H1 (cell line): ENCODE measurements at regions not wholly inside any gene's neighbourhood (a gene's known extent, or its start where the extent isn't known, plus 50 kb on each side); places are given as distances from the start of the nearest gene placed in this dataset.

Experiments used
- CTCF ChIA-PET: fragments of 300-600 bp; sonication (Branson Sonifier 250); formaldehyde crosslinking; loops from one replicate; lab custom pipeline; 2021; ENCODE audit not compliant: partially characterized antibody; lab: Charles Lee
- POLR2A ChIA-PET: fragments of 300-600 bp; sonication (Branson Sonifier 250); formaldehyde crosslinking; loops from one replicate; lab custom pipeline; 2021; ENCODE audit warnings: inconsistent platforms; ENCODE audit not compliant: partially characterized antibody; lab: Charles Lee
- DNase-seq, 2 experiments: peaks; one replicate each; pipeline versions ENCODE4 v3.0.0 to v3.0.0-alpha.2; 2010 to 2022; ENCODE audit warnings: low spot score in 2 of 2, low read depth in 1 of 2, mixed read lengths in 1 of 2
- FAIRE-seq: peaks from 2 replicates; lab custom pipeline; 2011; peaks lifted over from hg19 to GRCh38; lab: Jason Lieb, UNC
- H2AFZ ChIP-seq: 2 replicates; pipeline ENCODE4 v1.8.1; 2012; ENCODE audit warnings: low read length, inconsistent platforms
- H2AK5ac ChIP-seq: 2 replicates; pipeline ENCODE4 v1.6.1; 2013; ENCODE audit warnings: low read depth, low read length
- H2BK120ac ChIP-seq: replicated peaks from 2 replicates; pipeline ENCODE3; 2013; ENCODE audit warnings: low read depth, low read length, inconsistent platforms
- H2BK12ac ChIP-seq: 2 replicates; pipeline ENCODE4 v1.6.1; 2013; ENCODE audit warnings: low read depth, low read length
- H2BK15ac ChIP-seq: 2 replicates; pipeline ENCODE4 v1.6.1; 2013; ENCODE audit warnings: low read length
- H2BK20ac ChIP-seq: 2 replicates; pipeline ENCODE4 v1.6.1; 2013; ENCODE audit warnings: low read length
- H2BK5ac ChIP-seq: 2 replicates; pipeline ENCODE4 v1.6.1; 2013; ENCODE audit warnings: low read depth, low read length
- H3K14ac ChIP-seq: 2 replicates; pipeline ENCODE4 v1.6.1; 2013; ENCODE audit warnings: inconsistent platforms; ENCODE audit not compliant: insufficient read length
- H3K18ac ChIP-seq: 2 replicates; pipeline ENCODE4 v1.6.1; 2013; ENCODE audit warnings: low read length; ENCODE audit errors: extremely low read depth
- H3K23ac ChIP-seq: 2 replicates; pipeline ENCODE4 v1.6.1; 2013; ENCODE audit warnings: inconsistent platforms; ENCODE audit not compliant: insufficient read length
- H3K23me2 ChIP-seq: 2 replicates; pipeline ENCODE4 v1.6.1; 2013; ENCODE audit warnings: low read depth, low read length
- H3K27ac ChIP-seq: 2 replicates; pipeline ENCODE4 v1.6.1; 2011; ENCODE audit warnings: low read depth, low read length, inconsistent platforms
- H3K27me3 ChIP-seq, 4 experiments: replicated peaks in 1 of 4; 1 replicate in 1 of 4; 2 replicates in 3 of 4; pipeline versions ENCODE4 v1.6.1 to v1.8.1; 2011 to 2013; ENCODE audit warnings: low read length in 3 of 4, mild to moderate bottlenecking in 3 of 4, inconsistent platforms in 2 of 4, mixed read lengths in 2 of 4, moderate library complexity in 1 of 4; ENCODE audit not compliant: control insufficient read depth in 3 of 4, insufficient read depth in 3 of 4; ENCODE audit errors: extremely low read depth in 1 of 4
- H3K36me3 ChIP-seq, 4 experiments: 2 replicates each; pipeline versions ENCODE4 v1.6.1 to v1.8.1; 2011 to 2013; ENCODE audit warnings: mild to moderate bottlenecking in 4 of 4, low read length in 3 of 4, moderate library complexity in 2 of 4, control low read depth in 1 of 4, inconsistent platforms in 1 of 4; ENCODE audit not compliant: insufficient read depth in 4 of 4, control insufficient read depth in 2 of 4
- H3K4ac ChIP-seq: replicated peaks from 2 replicates; pipeline ENCODE3; 2013; ENCODE audit warnings: low read length, low read depth, mixed read lengths, inconsistent platforms; ENCODE audit not compliant: insufficient read length
- H3K4me1 ChIP-seq, 4 experiments: replicated peaks in 1 of 4; 1 replicate in 1 of 4; 2 replicates in 3 of 4; pipeline versions ENCODE4 v1.6.1 to v1.8.1; 2011 to 2013; ENCODE audit warnings: low read length in 3 of 4, inconsistent platforms in 2 of 4, mixed read lengths in 1 of 4; ENCODE audit not compliant: insufficient read depth in 4 of 4, control insufficient read depth in 3 of 4
- H3K4me2 ChIP-seq, 2 experiments: 2 replicates each; pipeline versions ENCODE4 v1.6.1 to v1.8.1; 2011 to 2013; ENCODE audit warnings: low read depth in 2 of 2, low read length in 2 of 2, control low read depth in 1 of 2, inconsistent platforms in 1 of 2, mild to moderate bottlenecking in 1 of 2; ENCODE audit not compliant: insufficient read depth in 1 of 2
- H3K4me3 ChIP-seq, 4 experiments: fragments of 200-600, 300-600 bp in 1 of 4; sonication (generic), shearing (Covaris generic), sonication (Bioruptor Twin) in 1 of 4; 2 replicates each; pipeline versions ENCODE4 v1.5.1 to v1.8.1; 2011 to 2016; ENCODE audit warnings: low read length in 4 of 4, low read depth in 3 of 4, control low read depth in 2 of 4, inconsistent platforms in 2 of 4, mild to moderate bottlenecking in 2 of 4, mixed read lengths in 1 of 4, moderate library complexity in 1 of 4; ENCODE audit not compliant: insufficient read depth in 2 of 4; ENCODE audit errors: extremely low read depth in 1 of 4
- H3K56ac ChIP-seq: replicated peaks from 2 replicates; pipeline ENCODE3; 2013; ENCODE audit warnings: low read depth, mild to moderate bottlenecking, mixed read lengths, low read length, inconsistent platforms; ENCODE audit not compliant: insufficient read length
- H3K79me1 ChIP-seq: 2 replicates; pipeline ENCODE4 v1.6.1; 2013; ENCODE audit warnings: low read depth, low read length, control low read depth
- H3K79me2 ChIP-seq, 2 experiments: 2 replicates each; pipeline versions ENCODE4 v1.6.1 to v1.8.1; 2012 to 2013; ENCODE audit warnings: low read length in 2 of 2, mild to moderate bottlenecking in 2 of 2, inconsistent platforms in 1 of 2; ENCODE audit not compliant: insufficient read depth in 2 of 2, control insufficient read depth in 1 of 2
- H3K9ac ChIP-seq, 4 experiments: replicated peaks in 1 of 4; 1 replicate in 1 of 4; 2 replicates in 3 of 4; pipeline versions ENCODE4 v1.6.1 to v1.8.1; 2011 to 2013; ENCODE audit warnings: low read depth in 3 of 4, low read length in 3 of 4, control low read depth in 2 of 4, mild to moderate bottlenecking in 2 of 4, moderate library complexity in 2 of 4, inconsistent platforms in 1 of 4; ENCODE audit errors: extremely low read depth in 1 of 4
- H3K9me3 ChIP-seq, 2 experiments: 2 replicates each; pipeline versions ENCODE4 v1.6.1 to v1.8.1; 2012 to 2013; ENCODE audit warnings: mild to moderate bottlenecking in 2 of 2, moderate library complexity in 2 of 2, control low read depth in 1 of 2, inconsistent platforms in 1 of 2, low read depth in 1 of 2, low read length in 1 of 2, mixed read lengths in 1 of 2; ENCODE audit not compliant: insufficient read depth in 2 of 2
- H4K20me1 ChIP-seq, 2 experiments: replicated peaks in 1 of 2; 2 replicates each; pipeline versions ENCODE3 to v1.8.1; 2011 to 2013; ENCODE audit warnings: inconsistent platforms in 2 of 2, low read length in 2 of 2, mild to moderate bottlenecking in 1 of 2; ENCODE audit not compliant: insufficient read depth in 2 of 2, control insufficient read depth in 1 of 2
- H4K5ac ChIP-seq: 2 replicates; pipeline ENCODE4 v1.6.1; 2013; ENCODE audit warnings: low read length, low read depth, mixed read lengths, inconsistent platforms; ENCODE audit not compliant: insufficient read length
- H4K8ac ChIP-seq: 2 replicates; pipeline ENCODE4 v1.8.0; 2013; ENCODE audit warnings: mild to moderate bottlenecking, moderate library complexity, low read length, inconsistent platforms; ENCODE audit not compliant: insufficient read depth; ENCODE audit errors: extremely low read depth
- H4K91ac ChIP-seq: replicated peaks from 2 replicates; pipeline ENCODE3; 2013; ENCODE audit warnings: low read length, mixed read lengths, inconsistent platforms; ENCODE audit not compliant: insufficient read length
- EGR1 ChIP-seq: IDR thresholded peaks from 2 replicates; pipeline ENCODE4 v1.6.1; 2011; ENCODE audit warnings: low read depth, low read length, borderline replicate concordance
- EZH2 ChIP-seq: fragments of 200-600 bp; sonication (generic); IDR thresholded peaks from 2 replicates; pipeline ENCODE4 v1.7.1; 2012; ENCODE audit warnings: low read depth, mild to moderate bottlenecking, moderate library complexity, low read length, inconsistent platforms; ENCODE audit not compliant: severe bottlenecking
- GTF2F1 ChIP-seq: IDR thresholded peaks from 2 replicates; pipeline ENCODE4 v1.6.1; 2012; ENCODE audit warnings: low read depth, low read length, improper control_type of control experiment, borderline replicate concordance
- JUN ChIP-seq: IDR thresholded peaks from 2 replicates; pipeline ENCODE4 v1.6.1; 2011; ENCODE audit warnings: low read depth, mild to moderate bottlenecking, improper control_type of control experiment, low read length
- TBP ChIP-seq: IDR thresholded peaks from 2 replicates; pipeline ENCODE4 v1.6.1; 2011; ENCODE audit warnings: low read depth, low read length, improper control_type of control experiment
- USF2 ChIP-seq: IDR thresholded peaks from 2 replicates; pipeline ENCODE4 v1.6.1; 2011; ENCODE audit warnings: low read length, improper control_type of control experiment
- WGBS, 2 experiments: shearing (Covaris generic) in 1 of 2; methylation state at CpG; one replicate each; pipeline versions ENCODE4 v1.1.6 to v1.1.7; 2013 to 2015; ENCODE audit warnings: low lambda C conversion rate in 2 of 2, mixed read lengths in 2 of 2, inconsistent platforms in 1 of 2, low coverage in 1 of 2, missing lambda C conversion rate in 1 of 2; ENCODE audit not compliant: insufficient replicate concordance in 2 of 2, insufficient coverage in 1 of 2, insufficient read length in 1 of 2; ENCODE audit errors: extremely low coverage in 1 of 2, missing lambda C conversion rate in 1 of 2; 5-methylcytosine and 5-hydroxymethylcytosine counted together

- Histone ChIP-seq H4K20me1 (no peaks in the 10 kb centered on the region), H3K79me1 (no peaks in the 10 kb centered on the region), H3K23me2 (no peaks in the 10 kb centered on the region), H3K79me2 (no peaks in the 10 kb centered on the region), H3K23ac (no peak overlapping the region), H3K9me3 (peaks cover 19 to 25% of the 10 kb centered on the region in 2 experiments), H2AFZ (no peak overlapping the region), H3K56ac (no peak overlapping the region), H3K27ac (no peak overlapping the region), H2BK5ac (no peak overlapping the region), H3K14ac (no peak overlapping the region), H2BK15ac (no peak overlapping the region), H2BK20ac (no peak overlapping the region), H3K18ac (no peak overlapping the region), H3K4ac (no peak overlapping the region), H4K8ac (no peak overlapping the region), H4K91ac (no peak overlapping the region), H3K27me3 (peaks cover 0 to 1% (median 0%) of the 10 kb centered on the region in 4 experiments; a peak in 2 of 7 replicates), H3K4me3 (no peak overlapping the region), H4K5ac (no peak overlapping the region), H3K4me2 (no peak overlapping the region), H2BK12ac (no peak overlapping the region), H2AK5ac (no peak overlapping the region), H2BK120ac (no peak overlapping the region), H3K9ac (no peak overlapping the region), H3K36me3 (peaks cover 0 to 6% (median 0%) of the 10 kb centered on the region in 4 experiments; a peak in 1 of 8 replicates), H3K4me1 (peaks cover 0 to 6% (median 3%) of the 10 kb centered on the region in 4 experiments; a peak in 2 of 7 replicates)
- DNase-seq (no peak), FAIRE-seq (no peak)
- TF ChIP-seq USF2 (no peak), TBP (no peak), GTF2F1 (no peak), JUN (no peak), EZH2 (no peak), EGR1 (no peak)
- CTCF ChIA-PET = no interaction called here
- POLR2A ChIA-PET = no interaction called here
- WGBS, 2 experiments = 90% methylated on average over 4 of the region's 4 CpGs; no CpG with 5 or more reads in 1 of the 2 experiments
These were observed 257.2 kb downstream of the GLRX3 start for GRCh38 chr10:130393342-130393741.
